ENCODE measurements at regions not wholly inside any gene's neighbourhood (a gene's known extent, or its start where the extent isn't known, plus 50 kb on each side); places are given as distances from the start of the nearest gene placed in this dataset.

- DNase-seq (ENCODE audit: low spot score), result no peak
Measured at GRCh38 chr10:64973391-64973790, 1452.2 kb downstream of the REEP3 start.

GRCh38 chr10:64976150-64976549, 1454.9 kb downstream of the REEP3 start:
- Histone ChIP-seq H3K27ac (replicated peaks; ENCODE audit: low read length) (no peak overlapping the region), H3K4me3 (ENCODE audit: low read length in 2 of 2) (no peak overlapping the region), H2AFZ (ENCODE audit: low read length) (no peak overlapping the region), H2BK120ac (ENCODE audit: low read depth, low read length) (no peak overlapping the region), H3K4me1 (ENCODE audit: control insufficient read depth in 2 of 2, insufficient read depth in 1 of 2, low read depth in 1 of 2, low read length in 2 of 2) (no peaks in the 10 kb centered on the region), H2BK12ac (ENCODE audit: low read length) (no peak overlapping the region), H3K14ac (ENCODE audit: low read length) (no peak overlapping the region), H3K18ac (ENCODE audit: low read length) (no peak overlapping the region), H3K27me3 (ENCODE audit: control insufficient read depth in 3 of 3, insufficient read depth in 3 of 3, low read depth in 1 of 3, low read length in 3 of 3) (no peaks in the 10 kb centered on the region), H2AK5ac (ENCODE audit: low read depth, low read length) (no peak overlapping the region), H3K79me1 (ENCODE audit: low read depth, low read length) (no peaks in the 10 kb centered on the region), H3K23ac (ENCODE audit: low read depth, low read length, poor library complexity) (no peak overlapping the region), H3K36me3 (replicated peaks in 1 of 2; ENCODE audit: control insufficient read depth in 2 of 2, insufficient read depth in 2 of 2, low read length in 2 of 2) (no peaks in the 10 kb centered on the region), H2BK5ac (ENCODE audit: low read length) (no peak overlapping the region), H4K91ac (ENCODE audit: low read depth, low read length, poor library complexity) (no peak overlapping the region), H3K4me2 (ENCODE audit: insufficient read depth, low read length, poor library complexity, severe bottlenecking) (no peak overlapping the region), H3K9ac (ENCODE audit: low read depth, low read length, poor library complexity) (no peak overlapping the region), H3K9me3 (replicated peaks in 1 of 2; ENCODE audit: control insufficient read depth in 2 of 2, insufficient read depth in 1 of 2, low read depth in 1 of 2, low read length in 2 of 2) (no peaks in the 10 kb centered on the region), H4K8ac (ENCODE audit: low read depth, low read length) (no peak overlapping the region), H3K4ac (ENCODE audit: low read length) (no peak overlapping the region), H2BK15ac (ENCODE audit: low read length) (no peak overlapping the region)
- no peak for DNase-seq (ENCODE audit: low spot score)
- no CpG with 5 or more reads among the region's 2 CpGs for WGBS, 2 donors (ENCODE audit: extremely low coverage in 2 of 2, insufficient read length in 2 of 2, insufficient replicate concordance in 1 of 2)

More at GRCh38 chr10:64973391-64973790, 1452.2 kb downstream of the REEP3 start:
- Histone ChIP-seq H3K23ac (ENCODE audit: low read depth, low read length, poor library complexity) (no peak overlapping the region), H2AK5ac (ENCODE audit: low read depth, low read length) (no peak overlapping the region), H4K91ac (ENCODE audit: low read depth, low read length, poor library complexity) (no peak overlapping the region), H2BK15ac (ENCODE audit: low read length) (no peak overlapping the region), H3K36me3 (replicated peaks in 1 of 2; ENCODE audit: control insufficient read depth in 2 of 2, insufficient read depth in 2 of 2, low read length in 2 of 2) (no peaks in the 10 kb centered on the region), H3K79me1 (ENCODE audit: low read depth, low read length) (no peaks in the 10 kb centered on the region), H2BK5ac (ENCODE audit: low read length) (no peak overlapping the region), H2AFZ (ENCODE audit: low read length) (no peak overlapping the region), H3K4me2 (ENCODE audit: insufficient read depth, low read length, poor library complexity, severe bottlenecking) (no peak overlapping the region), H2BK120ac (ENCODE audit: low read depth, low read length) (no peak overlapping the region), H3K4me1 (ENCODE audit: control insufficient read depth in 2 of 2, insufficient read depth in 1 of 2, low read depth in 1 of 2, low read length in 2 of 2) (no peaks in the 10 kb centered on the region), H3K14ac (ENCODE audit: low read length) (no peak overlapping the region), H3K27ac (replicated peaks; ENCODE audit: low read length) (no peak overlapping the region), H3K9me3 (replicated peaks in 1 of 2; ENCODE audit: control insufficient read depth in 2 of 2, insufficient read depth in 1 of 2, low read depth in 1 of 2, low read length in 2 of 2) (no peaks in the 10 kb centered on the region), H3K18ac (ENCODE audit: low read length) (no peak overlapping the region), H3K9ac (ENCODE audit: low read depth, low read length, poor library complexity) (no peak overlapping the region), H4K8ac (ENCODE audit: low read depth, low read length) (no peak overlapping the region), H3K27me3 (ENCODE audit: control insufficient read depth in 3 of 3, insufficient read depth in 3 of 3, low read depth in 1 of 3, low read length in 3 of 3) (no peaks in the 10 kb centered on the region), H3K4ac (ENCODE audit: low read length) (no peak overlapping the region), H3K4me3 (ENCODE audit: low read length in 2 of 2) (no peak overlapping the region), H2BK12ac (ENCODE audit: low read length) (no peak overlapping the region)
- no CpG with 5 or more reads among the region's 2 CpGs for WGBS, 2 donors (ENCODE audit: extremely low coverage in 2 of 2, insufficient read length in 2 of 2, insufficient replicate concordance in 1 of 2)

GRCh38 chr10:64977915-64978314, 1456.7 kb downstream of the REEP3 start:
- no peaks in the 10 kb centered on the region for H3K9me3 ChIP-seq (replicated peaks in 1 of 2; ENCODE audit: control insufficient read depth in 2 of 2, insufficient read depth in 1 of 2, low read depth in 1 of 2, low read length in 2 of 2)
- no peak overlapping the region for H3K4ac ChIP-seq (ENCODE audit: low read length)
- H2AFZ ChIP-seq (ENCODE audit: low read length), result no peak overlapping the region
- H2BK15ac ChIP-seq (ENCODE audit: low read length), result no peak overlapping the region
- H2BK5ac ChIP-seq (ENCODE audit: low read length), result no peak overlapping the region
- no peaks in the 10 kb centered on the region for H3K79me1 ChIP-seq (ENCODE audit: low read depth, low read length)
- no peak for DNase-seq (ENCODE audit: low spot score)
- no peak overlapping the region for H3K4me2 ChIP-seq (ENCODE audit: insufficient read depth, low read length, poor library complexity, severe bottlenecking)
- H3K27me3 ChIP-seq (ENCODE audit: control insufficient read depth in 3 of 3, insufficient read depth in 3 of 3, low read depth in 1 of 3, low read length in 3 of 3), result no peaks in the 10 kb centered on the region
- H3K23ac ChIP-seq (ENCODE audit: low read depth, low read length, poor library complexity), result no peak overlapping the region
- no peak overlapping the region for H2AK5ac ChIP-seq (ENCODE audit: low read depth, low read length)
- no peak overlapping the region for H4K91ac ChIP-seq (ENCODE audit: low read depth, low read length, poor library complexity)
- no peak overlapping the region for H2BK12ac ChIP-seq (ENCODE audit: low read length)
- no peaks in the 10 kb centered on the region for H3K36me3 ChIP-seq (replicated peaks in 1 of 2; ENCODE audit: control insufficient read depth in 2 of 2, insufficient read depth in 2 of 2, low read length in 2 of 2)
- H3K18ac ChIP-seq (ENCODE audit: low read length), result no peak overlapping the region
- no peak overlapping the region for H3K14ac ChIP-seq (ENCODE audit: low read length)
- H3K27ac ChIP-seq (replicated peaks; ENCODE audit: low read length), result no peak overlapping the region
- no peak overlapping the region for H2BK120ac ChIP-seq (ENCODE audit: low read depth, low read length)
- no peak overlapping the region for H3K4me3 ChIP-seq (ENCODE audit: low read length in 2 of 2)
- no peak overlapping the region for H4K8ac ChIP-seq (ENCODE audit: low read depth, low read length)
- no peaks in the 10 kb centered on the region for H3K4me1 ChIP-seq (ENCODE audit: control insufficient read depth in 2 of 2, insufficient read depth in 1 of 2, low read depth in 1 of 2, low read length in 2 of 2)
- no peak overlapping the region for H3K9ac ChIP-seq (ENCODE audit: low read depth, low read length, poor library complexity)

GRCh38 chr10:64996886-64997285, 1475.7 kb downstream of the REEP3 start:
- Histone ChIP-seq H3K9me3 (replicated peaks in 1 of 2; ENCODE audit: control insufficient read depth in 2 of 2, insufficient read depth in 1 of 2, low read depth in 1 of 2, low read length in 2 of 2) (no peaks in the 10 kb centered on the region), H2AK5ac (ENCODE audit: low read depth, low read length) (no peak overlapping the region), H3K4me3 (ENCODE audit: low read length in 2 of 2) (no peak overlapping the region), H4K91ac (ENCODE audit: low read depth, low read length, poor library complexity) (no peak overlapping the region), H3K27ac (replicated peaks; ENCODE audit: low read length) (no peak overlapping the region), H2BK120ac (ENCODE audit: low read depth, low read length) (no peak overlapping the region), H2BK15ac (ENCODE audit: low read length) (no peak overlapping the region), H3K4me1 (ENCODE audit: control insufficient read depth in 2 of 2, insufficient read depth in 1 of 2, low read depth in 1 of 2, low read length in 2 of 2) (no peaks in the 10 kb centered on the region), H3K23ac (ENCODE audit: low read depth, low read length, poor library complexity) (no peak overlapping the region), H2BK5ac (ENCODE audit: low read length) (no peak overlapping the region), H4K8ac (ENCODE audit: low read depth, low read length) (no peak overlapping the region), H3K4ac (ENCODE audit: low read length) (no peak overlapping the region), H3K9ac (ENCODE audit: low read depth, low read length, poor library complexity) (no peak overlapping the region), H3K18ac (ENCODE audit: low read length) (no peak overlapping the region), H3K36me3 (replicated peaks in 1 of 2; ENCODE audit: control insufficient read depth in 2 of 2, insufficient read depth in 2 of 2, low read length in 2 of 2) (no peaks in the 10 kb centered on the region), H2BK12ac (ENCODE audit: low read length) (no peak overlapping the region), H3K4me2 (ENCODE audit: insufficient read depth, low read length, poor library complexity, severe bottlenecking) (no peak overlapping the region), H3K27me3 (ENCODE audit: control insufficient read depth in 3 of 3, insufficient read depth in 3 of 3, low read depth in 1 of 3, low read length in 3 of 3) (no peaks in the 10 kb centered on the region), H2AFZ (ENCODE audit: low read length) (no peak overlapping the region), H3K79me1 (ENCODE audit: low read depth, low read length) (no peaks in the 10 kb centered on the region), H3K14ac (ENCODE audit: low read length) (no peak overlapping the region)
- whole genome bisulfite sequencing, 2 donors (ENCODE audit: extremely low coverage in 2 of 2, insufficient read length in 2 of 2, insufficient replicate concordance in 1 of 2), result no CpG with 5 or more reads among the region's 3 CpGs
- DNase-seq (ENCODE audit: low spot score), result no peak

Data from neuronal stem cell (in vitro differentiated cells).